Tibial artery (tissue), 4 donors: ENCODE measurements at regions not wholly inside any gene's neighbourhood (a gene's known extent, or its start where the extent isn't known, plus 50 kb on each side); places are given as distances from the start of the nearest gene placed in this dataset.

Experiments
- DNase-seq, 2 donors: peaks; one replicate each; pipeline ENCODE4 v3.0.0-alpha.2; 2019
- H3K27ac ChIP-seq, 2 donors: fragments of 200-600 bp; sonication (generic) in 1 of 2; 1 replicate in 1 of 2; 2 replicates in 1 of 2; pipeline ENCODE4 v1.5.1; 2018 to 2019; ENCODE audit warnings: mild to moderate bottlenecking in 1 of 2
- H3K27me3 ChIP-seq, 2 donors: fragments of 200-600 bp; sonication (generic) in 1 of 2; one replicate each; pipeline versions ENCODE4 v1.5.1 to v1.6.0; 2016 to 2019
- H3K36me3 ChIP-seq, 3 donors: fragments of 200-600 bp; sonication (generic) in 2 of 3; one replicate each; pipeline ENCODE4 v1.5.1; 2016 to 2019; ENCODE audit warnings: mild to moderate bottlenecking in 2 of 3
- H3K4me1 ChIP-seq, 4 donors: fragments of 200-600 bp; sonication (generic) in 2 of 4; 1 replicate in 3 of 4; 2 replicates in 1 of 4; pipeline ENCODE4 v1.5.1; 2016 to 2019
- H3K4me3 ChIP-seq, 2 donors: fragments of 200-600 bp; sonication (generic) in 1 of 2; 1 replicate in 1 of 2; 2 replicates in 1 of 2; pipeline ENCODE4 v1.5.1; 2018 to 2019; ENCODE audit warnings: mild to moderate bottlenecking in 2 of 2
- H3K9me3 ChIP-seq, 3 donors: fragments of 200-600 bp; sonication (generic) in 1 of 3; one replicate each; pipeline ENCODE4 v1.5.1; 2016 to 2019
- intact Hi-C: fragments of 100-400 bp; cut with DNase I; formaldehyde crosslinking; loops from one replicate; pipeline ENCODE4 v1.15.0; 2023; ENCODE audit warnings: low total_unique reads
- TF ChIP-seq, protein P1 (sequence below), 2 experiments: fragments of 200-600 bp in 1 of 2; fragments of 450-650 bp in 1 of 2; IDR thresholded peaks; one replicate each; pipeline ENCODE4 v1.5.1; 2017 to 2019; ENCODE audit warnings: antibody characterized with exemption in 2 of 2, mild to moderate bottlenecking in 1 of 2, moderate library complexity in 1 of 2

DNA sequence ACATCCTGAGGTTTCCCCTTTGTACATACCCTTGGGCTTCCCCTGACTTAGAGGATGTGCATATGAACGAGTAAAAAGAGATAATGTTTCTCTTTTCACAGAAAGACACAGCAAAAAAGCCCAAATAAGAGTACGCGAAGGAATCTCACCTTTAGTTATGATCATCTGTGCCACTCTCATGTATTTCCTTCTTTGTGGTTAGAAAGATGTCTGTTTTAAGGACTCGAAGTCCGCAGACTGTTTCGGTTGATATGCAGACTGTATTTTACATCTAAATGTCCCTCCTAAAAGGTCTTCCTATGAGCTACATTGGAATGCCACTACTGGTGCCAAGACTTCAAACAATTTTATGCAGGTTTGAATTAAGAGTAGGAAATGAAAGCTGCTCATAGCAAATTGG lies 102.3 kb upstream of the GOT2 start:
- intact Hi-C loops = no loop called here
- H3K4me1 ChIP-seq = no peaks in the 10 kb centered on the region
- TF ChIP-seq, protein P1, sequence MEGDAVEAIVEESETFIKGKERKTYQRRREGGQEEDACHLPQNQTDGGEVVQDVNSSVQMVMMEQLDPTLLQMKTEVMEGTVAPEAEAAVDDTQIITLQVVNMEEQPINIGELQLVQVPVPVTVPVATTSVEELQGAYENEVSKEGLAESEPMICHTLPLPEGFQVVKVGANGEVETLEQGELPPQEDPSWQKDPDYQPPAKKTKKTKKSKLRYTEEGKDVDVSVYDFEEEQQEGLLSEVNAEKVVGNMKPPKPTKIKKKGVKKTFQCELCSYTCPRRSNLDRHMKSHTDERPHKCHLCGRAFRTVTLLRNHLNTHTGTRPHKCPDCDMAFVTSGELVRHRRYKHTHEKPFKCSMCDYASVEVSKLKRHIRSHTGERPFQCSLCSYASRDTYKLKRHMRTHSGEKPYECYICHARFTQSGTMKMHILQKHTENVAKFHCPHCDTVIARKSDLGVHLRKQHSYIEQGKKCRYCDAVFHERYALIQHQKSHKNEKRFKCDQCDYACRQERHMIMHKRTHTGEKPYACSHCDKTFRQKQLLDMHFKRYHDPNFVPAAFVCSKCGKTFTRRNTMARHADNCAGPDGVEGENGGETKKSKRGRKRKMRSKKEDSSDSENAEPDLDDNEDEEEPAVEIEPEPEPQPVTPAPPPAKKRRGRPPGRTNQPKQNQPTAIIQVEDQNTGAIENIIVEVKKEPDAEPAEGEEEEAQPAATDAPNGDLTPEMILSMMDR (IDR thresholded peaks at IDR 0.05) = no peak
- DNase-seq = no peak
- no peaks in the 10 kb centered on the region for H3K36me3 ChIP-seq
- H3K27ac ChIP-seq = no peak overlapping the region
- no peaks in the 10 kb centered on the region for H3K27me3 ChIP-seq
- H3K9me3 ChIP-seq = no peaks in the 10 kb centered on the region
- no peak overlapping the region for H3K4me3 ChIP-seq

DNA sequence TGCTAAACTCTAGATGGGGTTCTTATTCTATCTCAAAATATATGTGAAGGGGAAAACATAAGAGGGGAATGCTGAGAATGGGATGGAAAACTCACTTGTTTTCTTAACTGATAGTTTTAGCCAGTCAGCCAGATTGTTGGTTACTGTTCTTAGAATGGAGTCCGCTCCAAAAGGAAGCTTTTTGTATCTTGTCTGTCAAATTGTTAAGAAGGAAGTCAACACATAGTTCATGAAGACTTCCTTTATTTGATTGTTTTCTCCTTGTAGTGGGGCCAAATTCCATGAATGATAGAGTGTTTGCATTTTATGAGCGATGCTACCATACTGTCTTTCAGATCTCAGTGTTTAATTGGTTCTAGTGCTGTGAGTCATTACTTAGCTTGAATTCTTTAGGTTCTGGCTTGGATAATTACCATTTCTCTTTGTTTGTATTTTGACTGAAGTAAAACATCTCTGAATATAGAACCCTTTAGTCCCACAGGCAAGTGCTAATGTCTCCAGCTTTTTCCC lies 98.3 kb upstream of the GOT2 start:
- no peak for DNase-seq
- H3K4me1 ChIP-seq = no peaks in the 10 kb centered on the region
- intact Hi-C loops = no loop called here
- H3K27ac ChIP-seq = no peak overlapping the region
- no peaks in the 10 kb centered on the region for H3K9me3 ChIP-seq
- no peaks in the 10 kb centered on the region for H3K36me3 ChIP-seq
- no peak overlapping the region for H3K4me3 ChIP-seq
- no peaks in the 10 kb centered on the region for H3K27me3 ChIP-seq
- TF ChIP-seq, protein P1 (IDR thresholded peaks at IDR 0.05) = no peak

DNA sequence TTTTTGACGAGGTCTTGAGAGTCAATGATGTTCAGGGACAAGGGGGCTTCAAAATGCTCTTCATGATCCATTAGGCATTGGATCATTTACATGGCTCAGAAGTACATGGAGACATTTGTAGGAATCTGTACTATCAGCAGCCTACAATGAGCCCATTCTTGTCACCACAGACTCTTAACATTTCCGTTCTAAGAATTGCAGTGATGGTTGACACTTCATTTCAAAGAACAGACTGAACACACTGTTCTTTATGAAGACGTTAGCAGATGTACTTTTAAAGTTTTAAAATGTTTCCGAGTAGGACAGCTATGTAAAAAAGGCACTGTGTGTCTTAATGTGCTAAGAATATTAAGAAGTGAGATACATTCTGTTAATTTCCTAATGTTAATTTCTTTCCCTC lies 97.3 kb upstream of the GOT2 start:
- Histone ChIP-seq H3K36me3 (no peaks in the 10 kb centered on the region), H3K9me3 (no peaks in the 10 kb centered on the region), H3K27ac (no peak overlapping the region), H3K4me3 (no peak overlapping the region), H3K4me1 (no peaks in the 10 kb centered on the region), H3K27me3 (no peaks in the 10 kb centered on the region)
- TF ChIP-seq, protein P1 (IDR thresholded peaks at IDR 0.05) = no peak
- intact Hi-C loops = no loop called here
- DNase-seq = no peak

GRCh38 chr16:58828901-58829545 lies 94.9 kb upstream of the GOT2 start:
- no peak for DNase-seq

DNA sequence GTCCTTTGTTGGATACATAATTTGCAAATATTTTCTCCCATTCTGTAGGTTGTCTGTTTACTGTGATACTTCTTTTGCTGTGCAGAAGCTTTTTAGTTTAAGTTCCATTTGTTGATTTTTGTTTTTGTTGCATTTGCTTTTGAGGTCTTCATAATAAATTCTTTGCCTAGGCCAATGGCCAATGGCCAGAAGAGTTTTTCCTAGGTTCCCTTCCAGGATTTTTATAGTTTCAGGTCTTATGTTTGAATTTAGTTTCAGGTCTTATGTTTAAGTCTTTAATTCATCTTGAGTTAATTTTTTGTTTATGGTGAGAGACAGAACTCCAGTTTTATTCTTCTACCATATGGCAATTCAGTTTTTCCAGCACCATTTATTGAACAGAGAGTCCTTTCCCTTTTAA lies 90.1 kb upstream of the GOT2 start:
- H3K36me3 ChIP-seq = no peaks in the 10 kb centered on the region
- TF ChIP-seq, protein P1 (IDR thresholded peaks at IDR 0.05) = no peak
- peaks cover 0 to 5% (median 0%) of the 10 kb centered on the region in 3 donors for H3K9me3 ChIP-seq
- no peak overlapping the region for H3K27ac ChIP-seq
- no peak overlapping the region for H3K4me3 ChIP-seq
- intact Hi-C loops = no loop called here
- no peaks in the 10 kb centered on the region for H3K4me1 ChIP-seq
- H3K27me3 ChIP-seq = peaks cover 0 to under 1% of the 10 kb centered on the region in 2 donors
- no peak for DNase-seq

More at GRCh38 chr16:58828901-58829545, 94.9 kb upstream of the GOT2 start:
- no peaks in the 10 kb centered on the region for H3K36me3 ChIP-seq
- intact Hi-C loops = no loop called here
- TF ChIP-seq, protein P1 (IDR thresholded peaks at IDR 0.05) = no peak
- H3K4me3 ChIP-seq = no peak overlapping the region
- no peaks in the 10 kb centered on the region for H3K27me3 ChIP-seq
- no peaks in the 10 kb centered on the region for H3K4me1 ChIP-seq
- H3K27ac ChIP-seq = no peak overlapping the region
- H3K9me3 ChIP-seq = no peaks in the 10 kb centered on the region
